CD4-positive, alpha-beta T cell treated with Interleukin-10 for 1 hour (primary cell): ENCODE measurements at regions not wholly inside any gene's neighbourhood (a gene's known extent, or its start where the extent isn't known, plus 50 kb on each side); places are given as distances from the start of the nearest gene placed in this dataset.

Experiments
- DNase-seq: peaks from one replicate; pipeline ENCODE4 v3.0.0-alpha.2; 2020

GRCh38 chr4:34572026-34572425 lies 1672.3 kb downstream of the ARAP2 start:
- DNase-seq: no peak

DNA sequence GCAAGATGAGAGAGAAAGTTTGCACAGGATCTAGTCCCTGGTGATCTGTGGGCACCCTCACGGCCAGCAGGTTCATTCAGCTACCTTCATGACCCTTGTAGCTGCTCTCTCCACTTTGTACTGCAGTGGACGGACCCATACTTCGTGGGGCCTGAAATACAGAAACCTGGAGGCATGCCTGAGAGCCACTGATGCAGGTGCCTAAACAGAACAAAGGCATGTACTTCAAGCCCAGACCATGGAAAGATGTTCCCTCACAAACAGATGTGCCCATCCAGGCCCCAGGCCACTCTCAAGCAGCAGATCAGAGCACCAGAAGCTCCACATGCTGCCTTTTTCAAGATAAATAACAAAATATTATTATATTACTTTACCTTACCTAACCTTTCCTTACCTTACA lies 1629.0 kb downstream of the ARAP2 start:
- no peak for DNase-seq

DNA sequence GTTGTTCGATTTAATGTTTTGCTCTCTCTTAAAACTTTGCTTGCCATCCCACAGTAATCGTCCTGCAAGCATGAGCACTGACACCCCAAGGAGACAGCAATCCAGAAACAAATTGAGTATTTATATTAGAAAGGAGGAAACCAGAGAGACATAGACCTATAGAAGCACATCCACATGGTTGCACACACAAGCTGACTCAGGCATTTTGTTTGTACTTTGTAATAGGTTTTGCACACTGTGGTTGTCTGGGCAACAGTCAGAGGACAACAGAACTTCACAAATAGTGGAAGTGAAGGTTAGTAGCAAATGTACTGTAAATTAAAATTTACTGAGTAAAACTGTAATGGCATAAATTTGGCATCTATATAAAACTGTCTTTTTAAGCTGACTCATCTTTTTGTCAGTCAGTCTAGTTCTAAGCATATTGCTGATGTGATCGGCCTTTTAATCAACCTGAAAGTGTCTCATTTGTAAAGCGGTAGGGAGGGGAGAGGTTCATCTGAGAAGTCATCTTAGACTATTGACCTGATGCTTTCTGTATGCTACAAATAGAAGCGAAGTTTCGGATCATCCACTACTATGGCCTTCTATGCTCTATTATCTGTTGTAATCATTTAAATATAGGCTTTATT lies 1624.7 kb downstream of the ARAP2 start:
- DNase-seq: no peak

- DNase-seq: no peak
Observed at GRCh38 chr4:34628471-34628870, 1615.8 kb downstream of the ARAP2 start.

DNA sequence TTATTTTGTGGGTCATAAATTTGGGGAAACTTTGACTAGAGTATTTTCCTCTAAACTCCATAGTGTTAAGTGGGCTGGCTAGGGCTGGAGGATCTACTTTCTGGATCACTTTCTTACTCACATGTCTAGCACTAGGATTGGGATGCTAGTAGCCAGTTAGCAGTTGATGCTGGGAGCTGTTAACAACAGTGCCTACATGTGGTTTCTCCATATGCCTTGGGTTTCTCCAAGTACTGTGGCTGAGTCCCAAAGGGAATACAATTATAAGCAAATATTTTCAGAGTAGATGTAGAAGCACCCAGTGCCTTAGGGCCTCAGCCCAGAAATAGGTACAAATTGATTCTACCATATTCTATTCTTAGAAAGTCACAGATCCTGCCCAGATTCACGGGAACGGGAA lies 1614.9 kb downstream of the ARAP2 start:
- DNase-seq: no peak

- no peak for DNase-seq
Observed at GRCh38 chr4:34633241-34633640, 1611.1 kb downstream of the ARAP2 start.

DNA sequence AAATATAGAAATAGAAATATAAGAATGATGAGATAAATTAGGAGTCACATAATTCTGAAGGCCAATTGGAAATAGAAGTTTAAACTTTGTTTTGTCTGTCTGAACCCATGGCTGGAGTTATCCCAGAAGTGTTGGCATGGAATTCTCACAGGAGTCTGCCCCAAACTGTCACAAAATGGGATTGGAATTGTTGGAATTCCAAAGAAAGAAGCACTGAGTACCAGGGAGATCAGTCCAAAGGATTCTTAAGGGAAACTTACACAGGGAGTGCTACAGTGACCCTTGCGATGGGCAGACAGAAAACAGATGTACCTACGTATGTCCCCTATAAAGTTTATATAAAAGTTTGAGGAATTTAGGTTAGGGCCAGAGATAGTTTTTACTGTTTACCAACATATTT lies 1607.7 kb downstream of the ARAP2 start:
- DNase-seq: no peak

- DNase-seq: no peak
Observed at GRCh38 chr4:34643476-34643875, 1600.8 kb downstream of the ARAP2 start.

- no peak for DNase-seq
Observed at GRCh38 chr4:34644579-34645115, 1599.7 kb downstream of the ARAP2 start.

GRCh38 chr4:34649716-34650115 lies 1594.6 kb downstream of the ARAP2 start:
- DNase-seq: no peak

GRCh38 chr4:34664051-34664450 lies 1580.3 kb downstream of the ARAP2 start:
- DNase-seq: no peak

- DNase-seq: no peak
Observed at GRCh38 chr4:34676400-34676799, 1567.9 kb downstream of the ARAP2 start.

GRCh38 chr4:34678431-34678830 lies 1565.9 kb downstream of the ARAP2 start:
- DNase-seq: no peak

DNA sequence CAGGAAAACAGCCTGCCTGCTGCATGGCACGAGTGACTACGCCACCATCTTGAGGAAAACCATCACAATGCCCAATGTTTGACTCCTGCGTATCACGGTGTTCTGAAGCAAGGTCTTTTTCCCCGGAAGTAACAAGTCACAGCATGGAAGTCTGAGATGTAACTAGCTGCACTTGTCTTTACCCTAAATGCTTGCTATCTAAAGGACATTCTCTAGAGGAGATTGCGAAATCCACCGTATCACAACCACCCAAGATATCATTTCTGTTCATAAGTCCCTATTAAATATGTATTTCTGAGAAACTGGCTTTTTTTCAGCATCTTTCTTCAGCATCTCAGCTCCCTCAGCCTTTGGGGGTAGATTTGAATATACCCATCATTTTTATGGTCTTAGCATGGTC lies 1565.1 kb downstream of the ARAP2 start:
- no peak for DNase-seq

DNA sequence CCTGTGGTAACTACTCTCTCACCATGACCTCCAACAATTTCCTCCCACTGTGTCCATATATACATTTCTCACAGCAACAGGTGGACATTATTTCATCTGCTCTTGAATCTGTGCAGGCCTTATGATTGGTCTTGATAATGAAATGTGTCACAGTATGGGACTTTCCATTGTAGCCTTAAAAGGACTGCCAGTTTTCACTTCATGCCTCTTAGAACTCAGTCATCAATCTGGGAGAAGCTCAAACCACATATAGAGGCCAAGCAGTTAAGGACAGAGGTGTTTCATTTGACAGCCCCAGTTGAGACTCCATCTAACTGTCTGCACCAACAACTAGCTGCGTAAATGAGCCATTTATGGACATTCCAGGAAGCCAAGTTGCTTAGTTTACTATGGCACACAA lies 1534.8 kb downstream of the ARAP2 start:
- no peak for DNase-seq

DNA sequence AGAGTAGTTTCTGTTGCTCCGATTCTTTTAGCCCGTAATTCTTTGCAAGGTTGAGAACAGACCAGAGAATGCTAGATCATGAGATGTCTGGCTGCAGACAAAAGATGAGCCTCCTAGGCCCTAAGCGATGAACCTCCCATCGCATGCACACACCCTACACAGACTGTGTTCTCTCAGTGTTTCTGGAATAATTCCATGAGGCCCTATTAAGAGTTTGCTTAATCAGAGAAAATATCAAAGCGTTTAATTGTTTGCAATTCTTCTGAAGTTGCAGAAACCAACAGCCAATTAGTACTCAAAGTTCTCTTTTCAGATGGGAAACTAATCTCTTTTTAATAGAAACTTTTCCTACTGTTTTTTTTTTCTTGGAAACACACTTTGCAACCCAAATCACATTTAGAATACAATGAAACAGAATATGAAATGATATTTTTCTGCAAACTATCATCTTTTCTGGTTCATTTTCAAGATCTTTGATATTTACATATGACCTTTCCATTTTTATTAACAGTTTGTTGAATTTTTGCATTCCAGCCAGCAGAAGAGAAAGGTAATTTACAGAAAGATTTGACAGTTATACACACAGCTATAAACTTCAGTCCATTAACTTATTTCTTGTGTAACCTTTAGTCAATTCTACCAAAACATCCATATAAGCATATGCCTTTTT lies 1525.6 kb downstream of the ARAP2 start:
- DNase-seq: no peak

- no peak for DNase-seq
Observed at GRCh38 chr4:34720571-34720970, 1523.7 kb downstream of the ARAP2 start.

DNA sequence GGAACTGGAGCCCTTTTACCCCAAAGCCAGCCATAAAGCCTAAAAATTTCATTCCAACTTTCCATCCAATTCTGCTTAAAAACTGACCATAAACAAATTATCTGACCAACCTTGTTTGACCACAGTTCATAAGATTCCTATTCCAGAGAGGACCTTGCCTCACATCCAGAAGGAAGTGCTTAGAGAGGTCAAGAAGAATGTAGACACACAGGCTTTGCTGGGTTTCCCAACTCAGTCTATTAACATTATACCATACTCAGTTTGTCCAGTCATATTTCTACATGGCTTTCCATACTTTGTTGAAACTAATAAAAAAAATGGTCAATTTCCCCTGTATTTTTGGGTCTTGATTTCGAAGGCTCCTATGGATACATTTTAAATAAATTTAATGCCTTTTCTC lies 1522.5 kb downstream of the ARAP2 start:
- no peak for DNase-seq

- no peak for DNase-seq
Observed at GRCh38 chr4:34723605-34724004, 1520.7 kb downstream of the ARAP2 start.

DNA sequence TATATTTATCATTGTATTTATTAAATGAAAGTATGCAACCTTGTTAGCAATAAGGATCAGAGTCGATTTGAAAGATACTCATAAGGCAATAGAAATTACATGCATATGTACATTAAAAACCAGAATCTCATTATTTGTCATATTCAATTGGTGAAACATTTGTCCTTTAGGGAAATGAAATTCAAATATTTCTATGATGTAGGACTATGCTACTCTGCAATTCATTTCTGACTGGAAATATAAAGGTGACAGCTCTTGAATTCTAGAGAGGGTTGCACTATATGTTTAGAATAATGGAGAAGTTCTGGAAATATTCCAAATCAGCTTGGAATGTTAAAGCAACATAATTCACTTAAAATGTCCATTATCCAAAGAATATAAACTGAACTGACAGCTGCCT lies 1519.8 kb downstream of the ARAP2 start:
- no peak for DNase-seq

GRCh38 chr4:34731070-34731469 lies 1513.2 kb downstream of the ARAP2 start:
- no peak for DNase-seq

DNA sequence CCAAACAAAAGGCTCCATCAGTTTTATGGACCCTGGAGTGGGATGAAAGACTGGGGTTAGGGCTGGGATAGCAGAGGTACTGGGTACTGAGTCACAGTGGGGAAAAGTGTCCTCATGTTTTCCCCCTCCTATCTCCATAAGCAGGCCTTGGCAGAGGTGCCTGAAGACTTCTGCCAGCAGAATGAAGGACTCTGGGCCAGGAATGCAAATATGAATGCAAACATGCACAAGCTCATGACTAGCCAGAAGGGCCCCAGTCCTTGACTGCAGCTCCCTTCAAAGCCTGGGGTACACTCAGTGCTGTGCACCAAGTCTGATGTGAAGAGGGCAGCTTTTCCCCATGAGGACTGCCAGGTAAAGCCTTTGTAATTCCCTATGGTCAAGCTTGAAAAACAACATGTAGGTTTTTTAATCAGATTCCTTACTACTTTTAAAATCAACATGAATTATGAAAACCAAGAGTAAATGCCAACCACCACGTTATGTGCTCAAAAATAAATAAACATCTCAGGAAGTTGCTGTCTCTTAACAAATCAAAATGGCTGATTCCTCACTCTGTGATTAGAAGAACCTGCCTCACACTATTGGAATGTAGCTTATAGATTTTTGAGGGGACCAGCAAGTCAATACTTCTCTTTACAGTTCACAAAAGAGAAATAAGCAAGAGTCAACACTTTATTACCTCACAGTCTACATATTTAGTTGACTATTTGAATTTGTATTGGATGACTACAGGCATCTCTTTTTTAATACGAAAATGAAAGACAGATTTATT lies 1512.0 kb downstream of the ARAP2 start:
- no peak for DNase-seq

- no peak for DNase-seq
Observed at GRCh38 chr4:34733185-34733941, 1511.0 kb downstream of the ARAP2 start.
